LNCAP (cell line): ENCODE measurements at regions not wholly inside any gene's neighbourhood (a gene's known extent, or its start where the extent isn't known, plus 50 kb on each side); places are given as distances from the start of the nearest gene placed in this dataset.

Experiments
- TF ChIP-seq, protein P1 (sequence below): fragments of 450-650 bp; IDR thresholded peaks from 2 replicates; pipeline ENCODE4 v1.5.1; 2017; ENCODE audit warnings: mild to moderate bottlenecking

DNA sequence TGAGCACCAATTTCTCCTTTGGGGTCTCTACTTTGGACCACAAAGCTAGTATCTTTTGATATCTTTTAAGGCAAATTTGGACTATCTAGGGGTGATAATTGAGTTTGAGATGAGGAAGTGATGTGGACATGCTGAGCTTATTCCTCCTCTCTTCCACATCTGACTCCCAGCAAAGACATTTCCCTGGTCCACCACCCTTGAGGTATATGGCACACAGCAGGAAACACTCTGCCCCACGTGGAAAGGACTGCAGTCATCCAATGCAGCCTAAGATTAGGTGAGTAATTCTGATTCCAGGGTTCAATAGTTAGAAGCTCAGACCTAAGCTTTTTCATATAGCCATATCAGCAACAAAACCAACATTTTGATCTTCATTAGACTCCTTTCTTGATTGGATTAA lies 290.1 kb upstream of the CHAC2 start:
- TF ChIP-seq, protein P1, sequence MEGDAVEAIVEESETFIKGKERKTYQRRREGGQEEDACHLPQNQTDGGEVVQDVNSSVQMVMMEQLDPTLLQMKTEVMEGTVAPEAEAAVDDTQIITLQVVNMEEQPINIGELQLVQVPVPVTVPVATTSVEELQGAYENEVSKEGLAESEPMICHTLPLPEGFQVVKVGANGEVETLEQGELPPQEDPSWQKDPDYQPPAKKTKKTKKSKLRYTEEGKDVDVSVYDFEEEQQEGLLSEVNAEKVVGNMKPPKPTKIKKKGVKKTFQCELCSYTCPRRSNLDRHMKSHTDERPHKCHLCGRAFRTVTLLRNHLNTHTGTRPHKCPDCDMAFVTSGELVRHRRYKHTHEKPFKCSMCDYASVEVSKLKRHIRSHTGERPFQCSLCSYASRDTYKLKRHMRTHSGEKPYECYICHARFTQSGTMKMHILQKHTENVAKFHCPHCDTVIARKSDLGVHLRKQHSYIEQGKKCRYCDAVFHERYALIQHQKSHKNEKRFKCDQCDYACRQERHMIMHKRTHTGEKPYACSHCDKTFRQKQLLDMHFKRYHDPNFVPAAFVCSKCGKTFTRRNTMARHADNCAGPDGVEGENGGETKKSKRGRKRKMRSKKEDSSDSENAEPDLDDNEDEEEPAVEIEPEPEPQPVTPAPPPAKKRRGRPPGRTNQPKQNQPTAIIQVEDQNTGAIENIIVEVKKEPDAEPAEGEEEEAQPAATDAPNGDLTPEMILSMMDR, result no peak

- TF ChIP-seq, protein P1, result no peak
Measured at GRCh38 chr2:53476834-53477233, 290.8 kb upstream of the CHAC2 start.

DNA sequence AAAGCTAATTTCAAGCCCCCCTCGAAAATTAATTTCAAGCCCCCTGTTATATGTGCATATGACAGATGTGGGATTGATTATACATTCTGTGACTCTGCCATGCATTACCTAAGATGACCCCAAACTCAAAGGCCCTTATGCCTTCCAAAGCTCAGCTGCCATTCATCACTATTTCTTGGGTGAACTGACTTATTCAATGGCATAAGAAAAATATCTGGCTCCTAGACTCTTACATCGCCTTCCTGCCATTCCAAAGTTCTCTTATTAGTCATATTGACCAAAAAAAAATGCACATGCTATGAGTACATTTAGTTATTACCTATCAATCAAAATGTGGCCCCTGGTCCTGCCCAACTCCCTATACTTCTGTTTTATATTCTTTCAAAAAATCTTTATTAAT lies 291.8 kb upstream of the CHAC2 start:
- TF ChIP-seq, protein P1, result no peak

- TF ChIP-seq, protein P1, result no peak
Measured at GRCh38 chr2:53475321-53475720, 292.3 kb upstream of the CHAC2 start.

GRCh38 chr2:53474914-53475313 lies 292.7 kb upstream of the CHAC2 start:
- TF ChIP-seq, protein P1, result no peak

DNA sequence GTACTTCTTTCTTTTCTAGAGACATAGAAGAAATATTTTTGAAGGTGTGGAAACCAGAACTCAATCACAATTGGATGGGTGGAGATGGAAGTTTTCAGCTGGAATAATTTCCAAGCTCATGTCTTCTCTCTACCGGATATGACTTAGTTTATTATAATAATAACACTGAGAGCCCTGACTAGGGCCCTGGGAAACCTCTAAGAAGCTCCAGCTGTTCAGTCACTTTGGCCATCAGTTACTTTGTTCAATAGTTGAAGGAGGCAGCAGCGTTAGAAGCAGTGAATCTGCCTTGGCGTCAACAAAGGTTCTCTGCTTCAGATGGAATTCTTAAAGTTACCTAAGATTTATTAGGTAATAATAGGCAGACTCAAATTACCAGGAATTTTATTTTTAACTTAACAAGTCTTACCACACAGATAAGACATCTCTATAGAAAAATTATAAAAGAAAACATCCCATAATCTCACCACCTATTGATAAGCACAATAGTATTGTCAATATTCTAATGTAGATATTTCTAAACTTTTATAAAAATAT lies 293.8 kb upstream of the CHAC2 start:
- TF ChIP-seq, protein P1, result no peak

DNA sequence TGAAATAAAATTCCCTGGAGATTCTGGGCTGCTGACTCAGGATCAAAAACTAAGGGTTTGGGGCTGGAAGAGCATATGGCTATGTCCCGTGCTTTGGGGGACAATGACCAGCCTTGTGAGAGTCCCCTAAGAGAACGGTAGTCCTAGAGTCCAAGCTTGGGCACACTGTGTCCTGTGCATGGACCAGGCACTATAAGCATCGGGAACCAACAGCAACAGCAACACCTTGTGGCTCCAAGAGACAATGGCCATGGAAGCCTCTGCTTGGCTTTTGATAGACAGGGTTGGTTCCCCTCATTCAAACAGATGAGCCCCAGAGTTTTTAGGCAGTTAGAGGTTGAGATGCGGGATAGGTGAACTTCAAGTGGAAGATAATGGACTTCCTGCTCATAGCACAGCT lies 294.4 kb upstream of the CHAC2 start:
- TF ChIP-seq, protein P1, result 0 out of 2 replicates have a peak, but pooled peaks have one; percentile 18
